GM12878 (cell line): ENCODE measurements at regions not wholly inside any gene's neighbourhood (a gene's known extent, or its start where the extent isn't known, plus 50 kb on each side); places are given as distances from the start of the nearest gene placed in this dataset.

ENCODE experiments used
- ATAC-seq: fragments of 200-7000 bp; cut with Tn5 transposase; 3 replicates; pipeline ENCODE4 v1.9.1; 2020; ENCODE audit warnings: mild to moderate bottlenecking, moderate library complexity
- BruUV-seq: library from RNA; stranded (reverse); fragments of 400-500 nt; replicated peaks from 2 replicates; lab custom pipeline; 2021; lab: Mats Ljungman, UMichigan
- CTCF ChIA-PET: fragments of 300-600 bp; sonication (Branson Sonifier 250); formaldehyde crosslinking; extraction: SDS; loops from one replicate; lab custom pipeline; 2021; ENCODE audit warnings: inconsistent platforms; lab: Yijun Ruan, JAX
- POLR2A ChIA-PET: fragments of 350-600 bp; formaldehyde crosslinking; extraction: SDS; loops from one replicate; lab custom pipeline; 2021; ENCODE audit warnings: inconsistent platforms; lab: Charles Lee
- RAD21 ChIA-PET: fragments of 300-600 bp; sonication (Branson Sonifier 250); formaldehyde crosslinking; loops from one replicate; lab custom pipeline; 2023; ENCODE audit warnings: antibody characterized with exemption; ENCODE audit not compliant: unreplicated experiment; lab: Charles Lee
- SMC1A ChIA-PET: fragments of 300-600 bp; sonication (Branson Sonifier 250); formaldehyde crosslinking; loops from one replicate; lab custom pipeline; 2023; ENCODE audit not compliant: unreplicated experiment, uncharacterized antibody; lab: Charles Lee
- DNase-seq: peaks from one replicate; pipeline ENCODE4 v3.0.0-alpha.2; 2011; ENCODE audit warnings: low read depth, low spot score
- FAIRE-seq: peaks from 3 replicates; lab custom pipeline; 2011; peaks lifted over from hg19 to GRCh38; lab: Jason Lieb, UNC
- H2AFZ ChIP-seq: 2 replicates; pipeline ENCODE4 v1.6.0; 2011; ENCODE audit warnings: low read depth, low read length, control low read depth; ENCODE audit not compliant: control insufficient read depth
- H3K27ac ChIP-seq: 2 replicates; pipeline ENCODE4 v1.5.1; 2011; ENCODE audit warnings: control low read depth; ENCODE audit not compliant: control insufficient read depth, insufficient read depth
- H3K27me3 ChIP-seq, 2 experiments: replicated peaks in 1 of 2; 2 replicates each; pipeline versions ENCODE4 v1.6.0 to v1.6.1; 2011; ENCODE audit warnings: low read length in 1 of 2; ENCODE audit not compliant: control insufficient read depth in 2 of 2, insufficient read depth in 2 of 2
- H3K36me3 ChIP-seq, 2 experiments: 2 replicates each; pipeline ENCODE4 v1.5.1; 2011; ENCODE audit warnings: low read length in 1 of 2; ENCODE audit not compliant: control insufficient read depth in 2 of 2, insufficient read depth in 2 of 2
- H3K4me1 ChIP-seq: 2 replicates; pipeline ENCODE4 v1.6.1; 2011; ENCODE audit warnings: mild to moderate bottlenecking, low read length, moderate library complexity, mixed read lengths; ENCODE audit not compliant: control insufficient read depth, insufficient read depth
- H3K4me2 ChIP-seq: 2 replicates; pipeline ENCODE4 v1.6.0; 2011; ENCODE audit warnings: control low read depth; ENCODE audit not compliant: control insufficient read depth, insufficient read depth
- H3K4me3 ChIP-seq: fragments of 200-600 bp; sonication (generic); 2 replicates; pipeline ENCODE4 v1.5.1; 2016
- H3K79me2 ChIP-seq: 2 replicates; pipeline ENCODE4 v1.6.0; 2011; ENCODE audit warnings: low read length; ENCODE audit not compliant: control insufficient read depth, insufficient read depth
- H3K9ac ChIP-seq: 2 replicates; pipeline ENCODE4 v1.8.0; 2011; ENCODE audit warnings: low read length, control low read depth, mixed read lengths; ENCODE audit not compliant: control insufficient read depth, insufficient read depth
- H3K9me3 ChIP-seq: replicated peaks from 3 replicates; pipeline ENCODE4 v1.5.1; 2011; ENCODE audit warnings: mild to moderate bottlenecking, low read length; ENCODE audit not compliant: control insufficient read depth, insufficient read depth
- H4K20me1 ChIP-seq: 2 replicates; pipeline ENCODE4 v1.6.0; 2011; ENCODE audit not compliant: control insufficient read depth, insufficient read depth
- BCL11A ChIP-seq: IDR thresholded peaks from 2 replicates; pipeline ENCODE4 v1.6.1; 2011; ENCODE audit warnings: low read depth, low read length
- CREM ChIP-seq: IDR thresholded peaks from 2 replicates; pipeline ENCODE4 v1.6.1; 2014; ENCODE audit warnings: antibody characterized with exemption, low read depth
- MTA2 ChIP-seq: fragments of 450-650 bp; IDR thresholded peaks from 2 replicates; pipeline ENCODE4 v1.6.1; 2016; ENCODE audit warnings: low read depth, mild to moderate bottlenecking, moderate library complexity
- NR2C1 ChIP-seq: fragments of 450-650 bp; IDR thresholded peaks from 2 replicates; pipeline ENCODE4 v1.6.1; 2017; ENCODE audit warnings: antibody characterized with exemption, mild to moderate bottlenecking, moderate library complexity
- WGBS: methylation state at CpG from one replicate; pipeline ENCODE4 v1.1.6; 2016; ENCODE audit warnings: low lambda C conversion rate; ENCODE audit not compliant: insufficient replicate concordance, insufficient coverage; ENCODE audit errors: missing lambda C conversion rate; 5-methylcytosine and 5-hydroxymethylcytosine counted together
- in situ Hi-C: fragments of 300-500 bp; cut with MboI; formaldehyde crosslinking; loops from 9 replicates; pipeline ENCODE4 v1.14.3; 2018; ENCODE audit warnings: mixed read lengths
- intact Hi-C: fragments of 100-400 bp; cut with micrococcal nuclease; formaldehyde crosslinking; loops from one replicate; pipeline ENCODE4 v1.14.2; 2022; ENCODE audit not compliant: unreplicated experiment
- TF ChIP-seq, protein P1 (sequence below): IDR thresholded peaks from 2 replicates; pipeline ENCODE4 v1.6.1; 2011; ENCODE audit warnings: low read depth, mild to moderate bottlenecking, low read length, moderate library complexity, borderline replicate concordance; ENCODE audit errors: extremely low read depth
- TF ChIP-seq, protein P2 (sequence below): IDR thresholded peaks from 2 replicates; pipeline ENCODE4 v1.6.1; 2011; ENCODE audit warnings: borderline replicate concordance, low read depth, mild to moderate bottlenecking, moderate library complexity, low read length; ENCODE audit not compliant: insufficient read depth, poor library complexity, severe bottlenecking
- TF ChIP-seq, protein P3 (sequence below): fragments of 450-650 bp; IDR thresholded peaks from 2 replicates; pipeline ENCODE4 v1.6.1; 2017; ENCODE audit warnings: mild to moderate bottlenecking, moderate library complexity

DNA sequence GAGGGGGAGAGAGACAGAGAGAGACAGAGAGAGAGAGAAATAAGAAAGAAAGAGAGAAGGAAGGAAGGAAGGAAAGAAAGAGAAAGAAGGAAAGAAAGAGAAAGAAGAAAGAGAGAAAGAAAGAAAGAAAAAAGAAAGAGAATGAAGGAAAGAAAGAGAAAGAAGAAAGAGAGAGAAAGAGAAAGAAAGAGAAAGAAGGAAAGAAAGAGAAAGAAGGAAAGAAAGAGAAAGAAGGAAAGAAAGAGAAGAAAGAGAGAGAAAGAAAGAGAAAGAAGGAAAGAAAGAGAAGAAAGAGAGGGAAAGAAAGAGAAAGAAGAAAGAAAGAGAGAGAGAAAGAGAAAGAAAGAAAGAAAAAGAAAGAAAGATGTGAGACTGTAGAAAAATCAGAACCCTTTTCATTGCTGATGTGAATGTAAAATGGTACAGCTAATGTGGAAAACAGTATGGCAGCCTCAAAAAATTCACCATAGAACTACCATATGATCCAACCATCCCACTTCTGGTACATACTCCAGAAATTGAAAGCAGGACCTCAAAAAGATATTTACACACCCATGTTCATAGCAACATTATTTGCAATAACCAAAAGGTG, 203.4 kb upstream of the POU3F3 start (continued):
- TF ChIP-seq BCL11A, result no peak

DNA sequence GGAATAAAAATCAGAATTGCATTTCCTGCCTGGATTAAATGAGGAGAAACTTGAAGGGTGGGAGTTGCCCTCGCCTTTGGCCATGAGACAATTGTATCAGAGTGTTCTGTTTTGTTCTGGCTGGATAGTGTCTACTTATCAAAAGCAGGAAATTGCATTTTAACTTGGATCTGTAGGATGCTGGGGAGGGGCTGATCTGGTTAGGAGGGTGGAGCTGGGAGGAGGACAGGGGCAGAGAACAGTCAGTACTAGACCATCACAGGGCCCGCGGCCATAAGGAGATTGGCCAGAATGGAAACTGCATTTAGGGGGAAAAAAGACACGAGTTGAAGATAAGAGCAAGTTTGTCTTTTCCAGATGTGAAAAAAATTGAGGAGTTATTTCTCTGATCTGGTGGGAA, 199.1 kb upstream of the POU3F3 start:
- no peaks in the 10 kb centered on the region for H4K20me1 ChIP-seq
- no peak overlapping the region for H3K4me2 ChIP-seq
- H3K4me3 ChIP-seq, result no peak overlapping the region
- H3K79me2 ChIP-seq, result no peaks in the 10 kb centered on the region
- BruUV-seq, result no TSS peak
- 44% methylated on average over 4 of the region's 4 CpGs for WGBS
- H3K27ac ChIP-seq, result no peak overlapping the region
- no peak for FAIRE-seq
- ChIA-PET RAD21 (no interaction called here), POLR2A (no interaction called here), CTCF (no interaction called here), SMC1A (no interaction called here)
- no peak overlapping the region for H3K9ac ChIP-seq
- ATAC-seq, result no peak
- in situ Hi-C loops (no loop called here), intact Hi-C loops (no loop called here)
- peaks cover 0 to 2% of the 10 kb centered on the region in 2 experiments; a peak in 1 of 4 replicates for H3K27me3 ChIP-seq
- H2AFZ ChIP-seq, result no peak overlapping the region
- no peak for TF ChIP-seq CREM
- TF ChIP-seq MTA2, result no peak
- TF ChIP-seq, protein P1, sequence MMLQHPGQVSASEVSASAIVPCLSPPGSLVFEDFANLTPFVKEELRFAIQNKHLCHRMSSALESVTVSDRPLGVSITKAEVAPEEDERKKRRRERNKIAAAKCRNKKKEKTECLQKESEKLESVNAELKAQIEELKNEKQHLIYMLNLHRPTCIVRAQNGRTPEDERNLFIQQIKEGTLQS, result no peak
- TF ChIP-seq, protein P2, sequence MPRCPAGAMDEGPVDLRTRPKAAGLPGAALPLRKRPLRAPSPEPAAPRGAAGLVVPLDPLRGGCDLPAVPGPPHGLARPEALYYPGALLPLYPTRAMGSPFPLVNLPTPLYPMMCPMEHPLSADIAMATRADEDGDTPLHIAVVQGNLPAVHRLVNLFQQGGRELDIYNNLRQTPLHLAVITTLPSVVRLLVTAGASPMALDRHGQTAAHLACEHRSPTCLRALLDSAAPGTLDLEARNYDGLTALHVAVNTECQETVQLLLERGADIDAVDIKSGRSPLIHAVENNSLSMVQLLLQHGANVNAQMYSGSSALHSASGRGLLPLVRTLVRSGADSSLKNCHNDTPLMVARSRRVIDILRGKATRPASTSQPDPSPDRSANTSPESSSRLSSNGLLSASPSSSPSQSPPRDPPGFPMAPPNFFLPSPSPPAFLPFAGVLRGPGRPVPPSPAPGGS, result no peak
- no peak for TF ChIP-seq NR2C1
- TF ChIP-seq, protein P3, sequence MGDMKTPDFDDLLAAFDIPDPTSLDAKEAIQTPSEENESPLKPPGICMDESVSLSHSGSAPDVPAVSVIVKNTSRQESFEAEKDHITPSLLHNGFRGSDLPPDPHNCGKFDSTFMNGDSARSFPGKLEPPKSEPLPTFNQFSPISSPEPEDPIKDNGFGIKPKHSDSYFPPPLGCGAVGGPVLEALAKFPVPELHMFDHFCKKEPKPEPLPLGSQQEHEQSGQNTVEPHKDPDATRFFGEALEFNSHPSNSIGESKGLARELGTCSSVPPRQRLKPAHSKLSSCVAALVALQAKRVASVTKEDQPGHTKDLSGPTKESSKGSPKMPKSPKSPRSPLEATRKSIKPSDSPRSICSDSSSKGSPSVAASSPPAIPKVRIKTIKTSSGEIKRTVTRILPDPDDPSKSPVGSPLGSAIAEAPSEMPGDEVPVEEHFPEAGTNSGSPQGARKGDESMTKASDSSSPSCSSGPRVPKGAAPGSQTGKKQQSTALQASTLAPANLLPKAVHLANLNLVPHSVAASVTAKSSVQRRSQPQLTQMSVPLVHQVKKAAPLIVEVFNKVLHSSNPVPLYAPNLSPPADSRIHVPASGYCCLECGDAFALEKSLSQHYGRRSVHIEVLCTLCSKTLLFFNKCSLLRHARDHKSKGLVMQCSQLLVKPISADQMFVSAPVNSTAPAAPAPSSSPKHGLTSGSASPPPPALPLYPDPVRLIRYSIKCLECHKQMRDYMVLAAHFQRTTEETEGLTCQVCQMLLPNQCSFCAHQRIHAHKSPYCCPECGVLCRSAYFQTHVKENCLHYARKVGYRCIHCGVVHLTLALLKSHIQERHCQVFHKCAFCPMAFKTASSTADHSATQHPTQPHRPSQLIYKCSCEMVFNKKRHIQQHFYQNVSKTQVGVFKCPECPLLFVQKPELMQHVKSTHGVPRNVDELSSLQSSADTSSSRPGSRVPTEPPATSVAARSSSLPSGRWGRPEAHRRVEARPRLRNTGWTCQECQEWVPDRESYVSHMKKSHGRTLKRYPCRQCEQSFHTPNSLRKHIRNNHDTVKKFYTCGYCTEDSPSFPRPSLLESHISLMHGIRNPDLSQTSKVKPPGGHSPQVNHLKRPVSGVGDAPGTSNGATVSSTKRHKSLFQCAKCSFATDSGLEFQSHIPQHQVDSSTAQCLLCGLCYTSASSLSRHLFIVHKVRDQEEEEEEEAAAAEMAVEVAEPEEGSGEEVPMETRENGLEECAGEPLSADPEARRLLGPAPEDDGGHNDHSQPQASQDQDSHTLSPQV, result no peak
- no peaks in the 10 kb centered on the region for H3K36me3 ChIP-seq
- no peak for DNase-seq
- H3K9me3 ChIP-seq, result no peaks in the 10 kb centered on the region
- H3K4me1 ChIP-seq, result no peaks in the 10 kb centered on the region
